ENCODE measurements at regions not wholly inside any gene's neighbourhood (a gene's known extent, or its start where the extent isn't known, plus 50 kb on each side); places are given as distances from the start of the nearest gene placed in this dataset.

GRCh38 chr4:27836523-27836922 lies 975.9 kb downstream of the STIM2 start:
- DNase-seq (ENCODE audit: low spot score), result no peak

GRCh38 chr4:27843776-27844175 lies 983.1 kb downstream of the STIM2 start:
- DNase-seq (ENCODE audit: low spot score), result no peak

- no peak for DNase-seq (ENCODE audit: low spot score)
These were observed 983.7 kb downstream of the STIM2 start for GRCh38 chr4:27844376-27844775.

GRCh38 chr4:27846951-27847350 lies 986.3 kb downstream of the STIM2 start:
- DNase-seq (ENCODE audit: low spot score), result no peak

- DNase-seq (ENCODE audit: low spot score), result no peak
These were observed 1000.7 kb downstream of the STIM2 start for GRCh38 chr4:27861381-27861787.

- no peak for DNase-seq (ENCODE audit: low spot score)
These were observed 1001.2 kb downstream of the STIM2 start for GRCh38 chr4:27861802-27862201.

GRCh38 chr4:27873596-27873995 lies 1013.0 kb downstream of the STIM2 start:
- no peak for DNase-seq (ENCODE audit: low spot score)

- no peak for DNase-seq (ENCODE audit: low spot score)
These were observed 1021.1 kb downstream of the STIM2 start for GRCh38 chr4:27881705-27882104.

GRCh38 chr4:27886120-27886519 lies 1025.5 kb downstream of the STIM2 start:
- no peak for DNase-seq (ENCODE audit: low spot score)

- no peak for DNase-seq (ENCODE audit: low spot score)
These were observed 1027.0 kb downstream of the STIM2 start for GRCh38 chr4:27887646-27888045.

- no peak for DNase-seq (ENCODE audit: low spot score)
These were observed 1027.9 kb downstream of the STIM2 start for GRCh38 chr4:27888505-27888904.

GRCh38 chr4:27894951-27895350 lies 1034.3 kb downstream of the STIM2 start:
- DNase-seq (ENCODE audit: low spot score), result no peak

- no peak for DNase-seq (ENCODE audit: low spot score)
These were observed 1047.7 kb downstream of the STIM2 start for GRCh38 chr4:27908356-27908755.

- DNase-seq (ENCODE audit: low spot score), result no peak
These were observed 1049.6 kb downstream of the STIM2 start for GRCh38 chr4:27910227-27910626.

GRCh38 chr4:27911047-27911446 lies 1050.4 kb downstream of the STIM2 start:
- no peak for DNase-seq (ENCODE audit: low spot score)

GRCh38 chr4:27913738-27914137 lies 1053.1 kb downstream of the STIM2 start:
- no peak for DNase-seq (ENCODE audit: low spot score)

GRCh38 chr4:27915822-27916221 lies 1055.2 kb downstream of the STIM2 start:
- DNase-seq (ENCODE audit: low spot score), result no peak

- DNase-seq (ENCODE audit: low spot score), result no peak
These were observed 1056.0 kb downstream of the STIM2 start for GRCh38 chr4:27916452-27917184.

GRCh38 chr4:27917381-27917780 lies 1056.7 kb downstream of the STIM2 start:
- DNase-seq (ENCODE audit: low spot score), result no peak

GRCh38 chr4:27921231-27921630 lies 1060.6 kb downstream of the STIM2 start:
- DNase-seq (ENCODE audit: low spot score), result no peak

GRCh38 chr4:27928761-27929540 lies 1068.3 kb downstream of the STIM2 start:
- DNase-seq (ENCODE audit: low spot score), result no peak

- DNase-seq (ENCODE audit: low spot score), result no peak
These were observed 1069.7 kb downstream of the STIM2 start for GRCh38 chr4:27930291-27930690.

GRCh38 chr4:27930976-27931375 lies 1070.3 kb downstream of the STIM2 start:
- no peak for DNase-seq (ENCODE audit: low spot score)
